ENCODE measurements at regions not wholly inside any gene's neighbourhood (a gene's known extent, or its start where the extent isn't known, plus 50 kb on each side); places are given as distances from the start of the nearest gene placed in this dataset.
"Not testable (repeated sequence)": the region's sequence is repeated elsewhere in the genome, so short reads cannot be mapped to it uniquely, and the experiment has no call there.

GRCh38 chr6:119501798-119502483 is 152.4 kb upstream of the MAN1A1 start:
- no peak overlapping the region for H3K4me3 ChIP-seq (replicated peaks; ENCODE audit: low read depth, low read length)
- no peak for DNase-seq (ENCODE audit: extremely low read depth, low read depth)
- no peak for TF ChIP-seq CTCF (IDR thresholded peaks at IDR 0.05; ENCODE audit: low read depth, low read length, missing control alignments)

GRCh38 chr6:119499797-119500196 is 150.2 kb upstream of the MAN1A1 start:
- DNase-seq (ENCODE audit: extremely low read depth, low read depth): no peak
- no peak for TF ChIP-seq CTCF (IDR thresholded peaks at IDR 0.05; ENCODE audit: low read depth, low read length, missing control alignments)

GRCh38 chr6:119497988-119498727 is 148.6 kb upstream of the MAN1A1 start:
- TF ChIP-seq CTCF (IDR thresholded peaks at IDR 0.05; ENCODE audit: low read depth, low read length, missing control alignments): no peak
- no peak for DNase-seq (ENCODE audit: extremely low read depth, low read depth)
- H3K4me3 ChIP-seq (replicated peaks; ENCODE audit: low read depth, low read length): no peak overlapping the region

More at GRCh38 chr6:119499797-119500196, 150.2 kb upstream of the MAN1A1 start:
- no peak overlapping the region for H3K4me3 ChIP-seq (replicated peaks; ENCODE audit: low read depth, low read length)

- H3K4me3 ChIP-seq (replicated peaks; ENCODE audit: low read depth, low read length): no peak overlapping the region
- DNase-seq (ENCODE audit: extremely low read depth, low read depth): no peak
- TF ChIP-seq CTCF (IDR thresholded peaks at IDR 0.05; ENCODE audit: low read depth, low read length, missing control alignments): no peak
Measured at GRCh38 chr6:119495230-119495683, 145.7 kb upstream of the MAN1A1 start.

GRCh38 chr6:119493980-119494379 is 144.4 kb upstream of the MAN1A1 start:
- no peak for TF ChIP-seq CTCF (IDR thresholded peaks at IDR 0.05; ENCODE audit: low read depth, low read length, missing control alignments)
- H3K4me3 ChIP-seq (replicated peaks; ENCODE audit: low read depth, low read length): no peak overlapping the region
- no peak for DNase-seq (ENCODE audit: extremely low read depth, low read depth)

GRCh38 chr6:119491112-119491511 is 141.6 kb upstream of the MAN1A1 start:
- DNase-seq (ENCODE audit: extremely low read depth, low read depth); H3K4me3 ChIP-seq (replicated peaks; ENCODE audit: low read depth, low read length): not testable (repeated sequence)

GRCh38 chr6:119490050-119490449 is 140.5 kb upstream of the MAN1A1 start:
- H3K4me3 ChIP-seq (replicated peaks; ENCODE audit: low read depth, low read length); DNase-seq (ENCODE audit: extremely low read depth, low read depth): not testable (repeated sequence)
